GM21619 (cell line): ENCODE measurements at regions not wholly inside any gene's neighbourhood (a gene's known extent, or its start where the extent isn't known, plus 50 kb on each side); places are given as distances from the start of the nearest gene placed in this dataset.
"Not testable (repeated sequence)": the region's sequence is repeated elsewhere in the genome, so short reads cannot be mapped to it uniquely, and the experiment has no call there.

Experiments
- ATAC-seq: cut with Tn5 transposase; IDR thresholded peaks from one replicate; pipeline ENCODE4 v1.9.1; 2021; ENCODE audit not compliant: unreplicated experiment

DNA sequence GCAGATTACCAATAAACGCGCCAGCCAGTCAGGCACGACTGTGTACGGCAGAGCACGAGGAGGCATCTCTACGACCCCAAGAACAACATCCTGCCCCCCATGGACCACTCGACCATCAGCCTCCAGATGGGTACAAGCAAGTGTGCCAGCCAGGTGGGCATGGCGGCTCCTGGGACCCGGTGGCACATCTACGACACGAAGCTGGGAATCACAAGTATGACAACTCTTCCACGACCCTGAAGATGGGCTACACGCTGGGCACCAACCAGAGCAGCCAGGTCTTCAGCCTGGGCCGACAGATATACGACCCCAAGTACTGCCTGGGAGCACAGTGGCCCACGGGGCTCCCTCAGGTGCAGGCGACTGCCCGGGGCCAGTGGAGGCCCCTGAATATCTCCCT is 217.6 kb downstream of the POTED start:
- ATAC-seq, result no peak

- ATAC-seq, result not testable (repeated sequence)
Observed at GRCh38 chr21:13826511-13826910, 216.9 kb downstream of the POTED start.

GRCh38 chr21:13825218-13825778 is 215.7 kb downstream of the POTED start:
- not testable (repeated sequence) for ATAC-seq

DNA sequence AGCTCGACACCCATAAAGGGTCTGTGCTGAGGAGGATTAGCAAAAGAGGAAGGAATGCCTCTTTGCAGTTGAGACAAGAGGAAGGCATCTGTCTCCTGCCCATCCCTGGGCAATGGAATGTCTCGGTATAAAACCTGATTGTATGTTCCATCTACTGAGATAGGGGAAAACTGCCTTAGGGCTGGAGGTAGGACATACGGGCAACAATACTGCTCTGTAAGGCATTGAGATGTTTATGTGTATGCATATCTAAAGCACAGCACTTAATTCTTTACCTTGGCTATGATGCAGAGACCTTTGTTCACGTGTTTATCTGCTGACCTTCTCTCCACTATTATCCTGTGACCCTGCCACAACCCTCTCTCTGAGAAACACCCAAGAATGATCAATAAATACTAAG is 210.7 kb downstream of the POTED start:
- ATAC-seq, result not testable (repeated sequence)

GRCh38 chr21:13812191-13812590 is 202.6 kb downstream of the POTED start:
- ATAC-seq, result not testable (repeated sequence)

DNA sequence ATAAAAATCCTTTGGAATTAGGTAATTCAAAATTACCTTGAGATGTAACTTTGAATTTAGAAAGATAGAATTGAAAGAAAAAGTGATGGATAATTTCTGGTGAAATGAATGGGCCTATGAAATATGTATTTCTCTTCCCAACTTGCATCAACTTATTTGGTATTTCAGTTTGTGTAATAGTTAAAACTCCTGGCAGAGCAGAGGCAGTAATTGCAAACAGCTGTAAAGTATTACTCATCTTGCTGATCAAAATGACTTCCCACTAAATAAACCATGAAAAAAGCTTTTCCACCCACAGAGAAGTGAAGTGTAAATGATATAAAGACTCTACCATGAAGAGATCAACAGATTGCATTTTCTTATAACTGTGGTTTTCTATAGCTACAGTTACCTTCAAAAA is 201.0 kb downstream of the POTED start:
- ATAC-seq, result not testable (repeated sequence)

DNA sequence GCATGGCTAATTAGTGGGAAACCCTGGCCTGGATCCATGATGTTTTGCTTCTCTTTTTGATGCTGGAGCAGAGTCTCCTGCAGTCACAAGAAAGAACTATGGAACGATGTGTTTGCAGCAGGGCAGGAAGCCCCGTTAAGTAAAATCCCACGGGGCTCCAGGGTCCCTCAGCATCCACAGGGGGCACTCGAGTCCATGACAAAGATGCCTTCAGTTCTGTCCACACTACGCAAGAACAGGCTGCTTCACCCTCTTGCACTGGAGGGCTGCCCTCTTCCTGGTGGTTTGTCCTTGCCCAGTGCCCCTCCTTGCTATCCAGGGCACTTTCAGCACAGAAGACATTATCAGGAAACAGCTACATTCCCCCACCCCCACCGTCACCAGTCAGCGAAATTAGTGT is 196.9 kb downstream of the POTED start:
- not testable (repeated sequence) for ATAC-seq

- not testable (repeated sequence) for ATAC-seq
Observed at GRCh38 chr21:13802757-13803156, 193.2 kb downstream of the POTED start.
